Prostate gland (tissue), 2 donors: ENCODE measurements at regions not wholly inside any gene's neighbourhood (a gene's known extent, or its start where the extent isn't known, plus 50 kb on each side); places are given as distances from the start of the nearest gene placed in this dataset.

Experiments
- DNase-seq: peaks from one replicate; pipeline ENCODE4 v3.0.0-alpha.2; 2019; ENCODE audit warnings: low spot score
- H3K27ac ChIP-seq, 2 donors: fragments of 200-600 bp; sonication (generic); 2 replicates each; pipeline ENCODE4 v1.5.1; 2017 to 2019
- H3K27me3 ChIP-seq: fragments of 200-600 bp; sonication (generic); replicated peaks from 2 replicates; pipeline ENCODE4 v1.5.1; 2019; ENCODE audit not compliant: insufficient read depth
- H3K36me3 ChIP-seq, 2 donors: fragments of 200-600 bp; sonication (generic); 1 replicate in 1 of 2; 2 replicates in 1 of 2; pipeline versions ENCODE4 v1.5.1 to v1.8.1; 2017 to 2019
- H3K4me1 ChIP-seq: fragments of 200-600 bp; sonication (generic); replicated peaks from 2 replicates; pipeline ENCODE4 v1.5.1; 2019
- H3K4me3 ChIP-seq, 2 donors: fragments of 200-600 bp; sonication (generic); 2 replicates each; pipeline ENCODE4 v1.5.1; 2017 to 2019
- H3K9me3 ChIP-seq: fragments of 200-600 bp; sonication (generic); 2 replicates; pipeline ENCODE4 v1.5.1; 2017
- CTCF ChIP-seq, 4 experiments: fragments of 200-600 bp in 2 of 4; fragments of 450-650 bp in 2 of 4; sonication (generic) in 2 of 4; IDR thresholded peaks; 1 replicate in 3 of 4; 2 replicates in 1 of 4; pipeline ENCODE4 v1.5.1; 2016 to 2019; ENCODE audit warnings: antibody characterized with exemption in 4 of 4, mild to moderate bottlenecking in 2 of 4, moderate library complexity in 2 of 4
- POLR2A ChIP-seq: fragments of 450-650 bp; IDR thresholded peaks from one replicate; pipeline ENCODE4 v1.6.1; 2016; ENCODE audit warnings: antibody characterized with exemption, mild to moderate bottlenecking
- POLR2AphosphoS5 ChIP-seq: sonication (generic); formaldehyde crosslinking; IDR thresholded peaks from one replicate; pipeline ENCODE4 v1.6.1; 2017; ENCODE audit warnings: antibody characterized with exemption
- WGBS: methylation state at CpG from one replicate; pipeline ENCODE4 v1.1.5; 2018; 5-methylcytosine and 5-hydroxymethylcytosine counted together
- intact Hi-C: fragments of 100-400 bp; cut with DNase I; formaldehyde crosslinking; loops from one replicate; pipeline ENCODE4 v1.14.2; 2022

DNA sequence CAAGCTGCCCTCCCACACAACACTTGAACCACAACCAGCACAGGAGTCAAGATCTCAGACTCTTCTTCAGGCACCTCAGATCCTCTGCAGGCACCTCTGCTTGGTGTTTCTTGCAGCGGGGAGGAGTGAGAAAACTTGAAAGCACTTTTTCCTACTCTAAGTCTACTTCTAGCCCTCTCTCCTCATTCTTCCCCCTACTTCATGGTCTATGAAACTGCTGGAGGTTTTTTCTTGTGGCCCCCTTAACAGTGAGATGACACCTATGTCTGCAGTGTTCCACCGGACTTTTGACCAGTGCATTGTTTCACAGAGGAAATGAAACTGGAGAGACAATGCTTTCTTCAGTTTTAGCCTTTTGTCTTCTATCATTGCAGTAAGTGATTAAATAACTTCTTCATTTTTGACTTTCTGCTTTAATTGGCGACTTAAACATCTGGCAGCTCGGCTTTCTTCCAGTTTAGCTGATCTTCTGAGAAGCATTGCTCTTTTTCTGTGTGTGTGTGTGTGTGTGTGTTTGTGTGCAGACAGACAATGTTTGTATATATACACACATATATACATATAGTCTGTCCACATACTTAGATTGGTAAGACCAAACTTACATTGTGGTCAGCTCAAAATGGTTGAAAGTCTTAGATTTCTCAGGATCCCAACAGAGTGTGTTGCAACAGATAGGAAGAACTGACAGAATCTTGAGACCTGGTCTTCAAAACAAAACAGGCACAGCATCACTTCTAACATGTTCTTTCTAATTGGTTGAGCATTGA, 1474.0 kb upstream of the TMEFF2 start:
- WGBS: 83% methylated on average over 4 of the region's 4 CpGs
- no peaks in the 10 kb centered on the region for H3K4me1 ChIP-seq
- TF ChIP-seq POLR2A (no peak), POLR2AphosphoS5 (no peak), CTCF (IDR thresholded peaks at IDR 0.05) (no peak)
- no peaks in the 10 kb centered on the region for H3K36me3 ChIP-seq
- H3K27ac ChIP-seq: no peak overlapping the region
- no peaks in the 10 kb centered on the region for H3K27me3 ChIP-seq
- H3K9me3 ChIP-seq: no peaks in the 10 kb centered on the region
- intact Hi-C loops: no loop called here
- no peak overlapping the region for H3K4me3 ChIP-seq
- DNase-seq: no peak

- Histone ChIP-seq H3K27me3 (no peaks in the 10 kb centered on the region), H3K9me3 (no peaks in the 10 kb centered on the region), H3K4me3 (no peak overlapping the region), H3K27ac (no peak overlapping the region), H3K4me1 (no peaks in the 10 kb centered on the region), H3K36me3 (no peaks in the 10 kb centered on the region)
- WGBS: 94% methylated on average over 1 of the region's 1 CpG
- intact Hi-C loops: no loop called here
- no peak for TF ChIP-seq CTCF (IDR thresholded peaks at IDR 0.05)
- no peak for TF ChIP-seq POLR2A
- TF ChIP-seq POLR2AphosphoS5: no peak
- no peak for DNase-seq
These were observed 1433.2 kb upstream of the TMEFF2 start for GRCh38 chr2:193627927-193628272.

- H3K36me3 ChIP-seq: no peaks in the 10 kb centered on the region
- no peak overlapping the region for H3K27ac ChIP-seq
- no peak for TF ChIP-seq POLR2AphosphoS5
- WGBS: 46% methylated on average over 3 of the region's 3 CpGs
- no peaks in the 10 kb centered on the region for H3K27me3 ChIP-seq
- DNase-seq: no peak
- no peaks in the 10 kb centered on the region for H3K9me3 ChIP-seq
- H3K4me1 ChIP-seq: no peaks in the 10 kb centered on the region
- intact Hi-C loops: no loop called here
- no peak overlapping the region for H3K4me3 ChIP-seq
These were observed 1432.6 kb upstream of the TMEFF2 start for GRCh38 chr2:193627187-193627926.

GRCh38 chr2:193608451-193608850, 1413.7 kb upstream of the TMEFF2 start:
- TF ChIP-seq POLR2AphosphoS5 (no peak), CTCF (IDR thresholded peaks at IDR 0.05) (no peak), POLR2A (no peak)
- intact Hi-C loops: no loop called here
- Histone ChIP-seq H3K27ac (no peak overlapping the region), H3K4me1 (no peaks in the 10 kb centered on the region), H3K27me3 (no peaks in the 10 kb centered on the region), H3K36me3 (no peaks in the 10 kb centered on the region), H3K9me3 (no peaks in the 10 kb centered on the region), H3K4me3 (no peak overlapping the region)
- no peak for DNase-seq

- no peaks in the 10 kb centered on the region for H3K9me3 ChIP-seq
- H3K4me1 ChIP-seq: no peaks in the 10 kb centered on the region
- 83% methylated on average over 6 of the region's 6 CpGs for WGBS
- H3K27me3 ChIP-seq: no peaks in the 10 kb centered on the region
- H3K36me3 ChIP-seq: no peaks in the 10 kb centered on the region
- intact Hi-C loops: no loop called here
- DNase-seq: no peak
- no peak overlapping the region for H3K27ac ChIP-seq
- H3K4me3 ChIP-seq: no peak overlapping the region
- TF ChIP-seq POLR2A (no peak), CTCF (IDR thresholded peaks at IDR 0.05) (no peak), POLR2AphosphoS5 (no peak)
These were observed 1396.1 kb upstream of the TMEFF2 start for GRCh38 chr2:193590831-193591230.
